GM23248 (cell line): ENCODE measurements at regions not wholly inside any gene's neighbourhood (a gene's known extent, or its start where the extent isn't known, plus 50 kb on each side); places are given as distances from the start of the nearest gene placed in this dataset.
A peak's percentile ranks its signal among the peaks of the same experiment; 100 is the strongest.

Experiments used
- DNase-seq: peaks from one replicate; pipeline ENCODE4 v3.0.0-alpha.2; 2015
- H2AFZ ChIP-seq: fragments of 200-600 bp; sonication (generic); 2 replicates; pipeline ENCODE4 v1.6.1; 2016; ENCODE audit warnings: antibody characterized with exemption
- H3F3A ChIP-seq: fragments of 200-600 bp; sonication (generic); 2 replicates; pipeline ENCODE4 v1.6.1; 2016; ENCODE audit warnings: mild to moderate bottlenecking, antibody characterized with exemption, mixed run types; ENCODE audit not compliant: insufficient read depth
- H3K27ac ChIP-seq: fragments of 200-600 bp; sonication (generic); 2 replicates; pipeline ENCODE4 v1.5.1; 2016; ENCODE audit warnings: mild to moderate bottlenecking
- H3K27me3 ChIP-seq: fragments of 200-600 bp; sonication (generic); replicated peaks from 2 replicates; pipeline ENCODE4 v1.6.1; 2016; ENCODE audit warnings: mild to moderate bottlenecking; ENCODE audit not compliant: insufficient read depth
- H3K36me3 ChIP-seq: fragments of 200-600 bp; sonication (generic); 2 replicates; pipeline ENCODE4 v1.6.1; 2016; ENCODE audit warnings: low read depth, mild to moderate bottlenecking
- H3K4me1 ChIP-seq: fragments of 200-600 bp; sonication (generic); 2 replicates; pipeline ENCODE4 v1.6.1; 2016; ENCODE audit warnings: mild to moderate bottlenecking; ENCODE audit not compliant: insufficient read depth
- H3K4me2 ChIP-seq: fragments of 200-600 bp; sonication (generic); one replicate; pipeline ENCODE4 v1.6.1; 2016; ENCODE audit warnings: mild to moderate bottlenecking; ENCODE audit not compliant: unreplicated experiment
- H3K4me3 ChIP-seq: fragments of 200-600 bp; sonication (generic); 2 replicates; pipeline ENCODE4 v1.5.1; 2016; ENCODE audit warnings: mild to moderate bottlenecking
- H3K79me2 ChIP-seq: fragments of 200-600 bp; sonication (generic); 2 replicates; pipeline ENCODE4 v1.6.1; 2016; ENCODE audit warnings: mild to moderate bottlenecking; ENCODE audit not compliant: insufficient read depth
- H3K9ac ChIP-seq: fragments of 200-600 bp; sonication (generic); 2 replicates; pipeline ENCODE4 v1.6.1; 2016; ENCODE audit warnings: mild to moderate bottlenecking
- H3K9me2 ChIP-seq: fragments of 200-600 bp; sonication (generic); 2 replicates; pipeline ENCODE4 v1.6.1; 2016; ENCODE audit warnings: mixed run types, mild to moderate bottlenecking, moderate library complexity; ENCODE audit not compliant: insufficient read depth
- H3K9me3 ChIP-seq: fragments of 200-600 bp; sonication (generic); one replicate; pipeline ENCODE4 v1.6.1; 2017; ENCODE audit warnings: low read depth
- H4K20me1 ChIP-seq: fragments of 200-600 bp; sonication (generic); 2 replicates; pipeline ENCODE4 v1.6.0; 2016; ENCODE audit not compliant: insufficient read depth
- EZH2 ChIP-seq: fragments of 200-600 bp; sonication (generic); IDR thresholded peaks from 2 replicates; pipeline ENCODE4 v1.6.1; 2018; ENCODE audit warnings: antibody characterized with exemption, mild to moderate bottlenecking; ENCODE audit not compliant: insufficient read depth, poor library complexity, severe bottlenecking
- EZH2phosphoT487 ChIP-seq: fragments of 200-600 bp; sonication (generic); IDR thresholded peaks from 2 replicates; pipeline ENCODE4 v1.6.1; 2018; ENCODE audit warnings: antibody characterized with exemption, moderate library complexity, mild to moderate bottlenecking, low read depth; ENCODE audit not compliant: insufficient read depth
- WGBS, 2 experiments: methylation state at CpG; one replicate each; pipeline ENCODE4 v1.1.6; 2015 to 2017; ENCODE audit warnings: low lambda C conversion rate in 2 of 2, low coverage in 1 of 2; ENCODE audit errors: missing lambda C conversion rate in 2 of 2; 5-methylcytosine and 5-hydroxymethylcytosine counted together
- in situ Hi-C: fragments of 300-500 bp; cut with MboI; formaldehyde crosslinking; loops from 2 replicates; pipeline ENCODE4 v1.15.0; 2020

- Histone ChIP-seq H3K9me3 (no peaks in the 10 kb centered on the region), H2AFZ (no peak overlapping the region), H3K4me2 (no peak overlapping the region), H3K4me3 (no peak overlapping the region), H4K20me1 (no peaks in the 10 kb centered on the region), H3F3A (no peaks in the 10 kb centered on the region), H3K9ac (no peak overlapping the region), H3K36me3 (no peaks in the 10 kb centered on the region), H3K4me1 (peaks cover 3% of the 10 kb centered on the region), H3K27ac (no peak overlapping the region), H3K79me2 (no peaks in the 10 kb centered on the region), H3K27me3 (no peaks in the 10 kb centered on the region), H3K9me2 (no peaks in the 10 kb centered on the region)
- DNase-seq, result no peak
- in situ Hi-C loops, result no loop called here
- TF ChIP-seq EZH2, result no peak
- no peak for TF ChIP-seq EZH2phosphoT487
- 82 to 100% methylated on average over 1 of the region's 1 CpG for WGBS, 2 experiments
Measured at GRCh38 chr2:30379481-30379880, 67.6 kb upstream of the LCLAT1 start.

DNA sequence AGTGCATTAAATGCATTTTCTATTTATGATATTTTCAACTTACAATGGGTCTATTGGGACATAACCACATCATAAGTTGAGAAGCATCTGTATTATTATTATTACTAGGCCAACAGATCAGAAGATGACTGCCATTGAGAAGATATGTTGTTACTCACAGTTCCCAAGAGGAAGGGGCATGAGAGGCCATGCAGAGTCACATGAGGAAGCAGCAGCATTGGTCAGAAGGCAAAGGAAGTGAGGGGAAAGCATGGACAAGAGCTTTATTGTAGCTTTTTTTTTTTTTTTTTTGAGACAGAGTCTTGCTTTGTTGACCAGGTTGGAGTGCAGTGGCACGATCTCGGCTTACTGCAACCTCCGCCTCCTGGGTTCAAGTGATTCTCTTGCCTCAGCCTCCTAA, 66.2 kb upstream of the LCLAT1 start:
- TF ChIP-seq EZH2 (no peak), EZH2phosphoT487 (no peak)
- no peaks in the 10 kb centered on the region for H3K79me2 ChIP-seq
- no peak overlapping the region for H3K4me3 ChIP-seq
- no peak overlapping the region for H2AFZ ChIP-seq
- no peak for DNase-seq
- no peaks in the 10 kb centered on the region for H4K20me1 ChIP-seq
- H3F3A ChIP-seq, result no peaks in the 10 kb centered on the region
- no peak overlapping the region for H3K27ac ChIP-seq
- no peaks in the 10 kb centered on the region for H3K4me1 ChIP-seq
- no peaks in the 10 kb centered on the region for H3K27me3 ChIP-seq
- WGBS, 2 experiments, result 77 to 87% methylated on average over 3 of the region's 3 CpGs
- no peaks in the 10 kb centered on the region for H3K36me3 ChIP-seq
- H3K9ac ChIP-seq, result no peak overlapping the region
- H3K4me2 ChIP-seq, result no peak overlapping the region
- H3K9me3 ChIP-seq, result no peaks in the 10 kb centered on the region
- H3K9me2 ChIP-seq, result no peaks in the 10 kb centered on the region
- in situ Hi-C loops, result no loop called here

DNA sequence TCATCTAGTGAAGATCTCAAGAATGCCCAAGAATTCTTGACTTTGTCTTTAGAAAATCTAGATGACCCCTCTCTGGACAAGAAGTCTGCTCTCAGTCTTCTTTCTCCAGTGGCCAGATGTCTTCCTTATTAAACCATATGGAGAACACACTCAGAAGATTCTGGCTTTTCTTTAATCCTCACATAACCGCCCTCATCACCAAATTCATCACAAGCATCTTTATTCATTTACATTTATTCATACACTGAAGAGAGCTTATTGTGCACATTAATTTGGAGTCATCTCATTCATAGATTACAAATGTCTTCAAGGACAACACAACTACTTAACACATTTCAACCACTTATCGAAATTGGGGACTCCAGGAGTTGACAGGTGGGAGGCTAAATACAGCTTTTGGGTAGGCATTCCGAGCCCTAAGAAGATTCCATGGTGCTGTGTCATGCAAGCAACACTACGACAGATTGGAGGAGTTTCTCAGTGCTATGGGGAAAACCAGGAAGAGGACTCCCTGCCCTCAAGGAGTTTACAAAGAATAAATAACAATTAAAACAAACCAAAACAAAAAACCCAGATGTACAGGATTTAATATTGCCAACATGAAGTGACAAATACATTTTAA, 64.8 kb upstream of the LCLAT1 start:
- no peak overlapping the region for H3K4me3 ChIP-seq
- H3K27me3 ChIP-seq, result no peaks in the 10 kb centered on the region
- no peak overlapping the region for H2AFZ ChIP-seq
- H4K20me1 ChIP-seq, result no peaks in the 10 kb centered on the region
- no peaks in the 10 kb centered on the region for H3K9me2 ChIP-seq
- no peak overlapping the region for H3K27ac ChIP-seq
- H3K4me1 ChIP-seq, result no peaks in the 10 kb centered on the region
- no peak for TF ChIP-seq EZH2
- no peak for TF ChIP-seq EZH2phosphoT487
- no peaks in the 10 kb centered on the region for H3K36me3 ChIP-seq
- DNase-seq, result no peak
- H3K4me2 ChIP-seq, result no peak overlapping the region
- no peaks in the 10 kb centered on the region for H3K79me2 ChIP-seq
- H3K9ac ChIP-seq, result no peak overlapping the region
- 51 to 57% methylated on average over 4 of the region's 4 CpGs for WGBS, 2 experiments
- in situ Hi-C loops, result no loop called here
- H3K9me3 ChIP-seq, result no peaks in the 10 kb centered on the region
- H3F3A ChIP-seq, result no peaks in the 10 kb centered on the region

DNA sequence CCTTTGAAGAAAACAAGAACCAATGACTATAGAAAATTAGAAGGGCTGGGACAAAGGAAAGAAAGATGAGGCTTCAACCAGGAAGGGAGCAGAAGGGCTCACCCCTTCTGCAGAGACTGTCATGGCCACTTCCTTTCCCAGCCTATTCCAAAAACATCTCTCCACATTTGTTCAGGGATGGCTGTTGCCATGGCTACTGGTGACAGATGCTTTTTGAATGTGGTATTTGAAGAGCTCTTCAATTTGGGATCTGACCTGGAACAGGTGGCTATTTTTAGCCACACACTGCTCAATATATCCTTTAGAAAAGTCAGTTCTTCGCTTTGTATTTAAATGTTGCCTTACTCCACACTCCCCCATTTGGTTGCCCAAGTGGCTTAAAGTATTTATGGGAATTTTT, 64.1 kb upstream of the LCLAT1 start:
- 45 to 53% methylated on average over 1 of the region's 1 CpG for WGBS, 2 experiments
- no peaks in the 10 kb centered on the region for H3K36me3 ChIP-seq
- H3K27ac ChIP-seq, result no peak overlapping the region
- no peaks in the 10 kb centered on the region for H3K27me3 ChIP-seq
- no peaks in the 10 kb centered on the region for H3K4me1 ChIP-seq
- no peak overlapping the region for H3K4me3 ChIP-seq
- H3K9me2 ChIP-seq, result no peaks in the 10 kb centered on the region
- H3K4me2 ChIP-seq, result no peak overlapping the region
- no peaks in the 10 kb centered on the region for H4K20me1 ChIP-seq
- H3K79me2 ChIP-seq, result no peaks in the 10 kb centered on the region
- no peak overlapping the region for H3K9ac ChIP-seq
- H3K9me3 ChIP-seq, result no peaks in the 10 kb centered on the region
- in situ Hi-C loops, result no loop called here
- no peak for TF ChIP-seq EZH2phosphoT487
- TF ChIP-seq EZH2, result no peak
- no peak overlapping the region for H2AFZ ChIP-seq
- H3F3A ChIP-seq, result no peaks in the 10 kb centered on the region
- no peak for DNase-seq

DNA sequence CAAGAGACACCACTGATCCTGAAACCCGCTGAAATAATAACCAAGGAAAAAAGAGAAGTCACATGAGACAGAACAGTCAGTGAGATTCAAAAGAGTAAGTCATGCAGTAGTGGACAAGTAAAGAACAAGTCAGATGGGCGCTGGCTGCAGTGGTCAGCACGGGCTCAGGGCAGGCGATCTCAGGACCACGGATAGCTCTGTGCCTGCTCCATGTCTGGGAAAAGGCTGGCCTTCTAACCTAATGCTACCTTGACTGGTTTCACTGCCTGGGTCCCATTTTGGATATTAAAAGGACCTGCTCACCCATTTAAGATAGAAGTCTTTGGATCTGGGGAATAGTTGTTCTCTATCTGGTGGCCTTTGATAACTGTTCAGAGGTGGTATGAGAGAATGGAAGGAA, 61.7 kb upstream of the LCLAT1 start:
- H3K9me2 ChIP-seq, result no peaks in the 10 kb centered on the region
- no peak overlapping the region for H3K4me3 ChIP-seq
- no peaks in the 10 kb centered on the region for H3K36me3 ChIP-seq
- H3K4me2 ChIP-seq, result no peak overlapping the region
- H2AFZ ChIP-seq, result no peak overlapping the region
- in situ Hi-C loops, result no loop called here
- no peaks in the 10 kb centered on the region for H3K4me1 ChIP-seq
- no peaks in the 10 kb centered on the region for H3F3A ChIP-seq
- no peaks in the 10 kb centered on the region for H3K27me3 ChIP-seq
- no peak overlapping the region for H3K9ac ChIP-seq
- 18 to 24% methylated on average over 5 of the region's 5 CpGs for WGBS, 2 experiments
- H3K79me2 ChIP-seq, result no peaks in the 10 kb centered on the region
- H3K9me3 ChIP-seq, result no peaks in the 10 kb centered on the region
- no peaks in the 10 kb centered on the region for H4K20me1 ChIP-seq
- peak; percentile 63 for DNase-seq
- H3K27ac ChIP-seq, result no peak overlapping the region
- TF ChIP-seq EZH2phosphoT487, result no peak
- no peak for TF ChIP-seq EZH2
